ENCODE measurements at regions not wholly inside any gene's neighbourhood (a gene's known extent, or its start where the extent isn't known, plus 50 kb on each side); places are given as distances from the start of the nearest gene placed in this dataset.

- no peak overlapping the region for H3K4me3 ChIP-seq (ENCODE audit: low read depth, low read length)
- TF ChIP-seq CTCF (IDR thresholded peaks at IDR 0.05; ENCODE audit: low read depth, low read length, missing control alignments): no peak
- DNase-seq (ENCODE audit: low read depth): no peak
Measured at GRCh38 chr3:159859836-159860235, 128.8 kb upstream of the IL12A start.

- TF ChIP-seq CTCF (IDR thresholded peaks at IDR 0.05; ENCODE audit: low read depth, low read length, missing control alignments): no peak
- DNase-seq (ENCODE audit: low read depth): no peak
- H3K4me3 ChIP-seq (ENCODE audit: low read depth, low read length): no peak overlapping the region
Measured at GRCh38 chr3:159860269-159861116, 128.1 kb upstream of the IL12A start.

DNA sequence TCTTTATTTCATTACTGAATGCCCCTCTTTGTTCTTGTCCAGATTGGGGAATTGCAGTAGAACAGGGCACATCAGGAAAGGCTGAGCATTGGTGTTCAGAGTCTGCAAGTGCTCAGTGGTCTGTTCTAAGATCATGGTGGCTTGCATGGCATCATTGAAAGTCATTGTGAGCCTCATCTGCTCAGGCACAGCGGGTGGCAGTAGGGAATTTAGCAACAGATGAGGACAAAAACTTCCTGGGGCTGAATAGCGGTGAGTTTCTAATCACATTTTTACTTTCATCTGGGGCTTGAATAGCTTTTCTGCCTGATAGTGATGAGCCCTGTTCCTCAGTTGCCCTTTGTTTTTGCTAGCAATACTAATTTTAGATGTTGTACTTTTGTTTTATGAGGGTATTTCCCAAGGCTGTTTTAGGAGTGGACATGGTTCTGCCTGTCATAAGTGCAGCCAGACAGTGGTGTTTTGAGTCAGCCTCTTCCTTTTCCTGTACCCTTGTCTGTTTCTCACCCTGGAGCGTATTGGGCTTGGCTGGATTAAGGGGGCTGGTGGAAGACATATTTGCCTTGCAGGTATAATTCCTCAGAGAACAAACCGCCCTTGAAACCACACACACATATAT is 127.2 kb upstream of the IL12A start:
- DNase-seq (ENCODE audit: low read depth): peak; percentile 38
- no peak for TF ChIP-seq CTCF (IDR thresholded peaks at IDR 0.05; ENCODE audit: low read depth, low read length, missing control alignments)
- no peak overlapping the region for H3K4me3 ChIP-seq (ENCODE audit: low read depth, low read length)

DNA sequence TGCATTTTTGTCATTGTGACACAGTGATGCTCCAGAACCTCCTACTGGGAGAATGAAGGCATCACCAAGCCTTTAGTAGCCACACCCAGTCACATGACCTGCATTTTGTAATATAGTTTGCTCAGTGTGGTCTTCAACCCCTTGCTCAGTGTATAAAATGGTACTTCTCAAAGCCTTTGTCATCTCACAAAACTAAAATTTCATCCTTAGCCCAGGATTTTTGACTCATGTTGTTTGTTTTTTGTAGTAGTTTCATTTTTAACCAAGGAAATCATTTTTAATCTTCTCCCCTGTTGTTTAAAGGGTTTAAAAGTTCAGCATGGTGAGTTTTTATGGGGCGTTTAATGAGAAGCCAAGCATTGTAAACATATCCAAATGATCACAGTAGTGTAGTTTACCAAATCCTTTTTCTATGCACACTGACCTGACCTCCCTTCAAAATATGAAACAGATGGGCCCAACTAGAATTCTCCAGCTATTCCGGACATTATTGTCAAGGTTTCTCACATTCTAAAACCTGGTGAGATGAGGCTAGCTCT is 123.5 kb upstream of the IL12A start:
- no peak overlapping the region for H3K4me3 ChIP-seq (ENCODE audit: low read depth, low read length)
- TF ChIP-seq CTCF (IDR thresholded peaks at IDR 0.05; ENCODE audit: low read depth, low read length, missing control alignments): no peak
- no peak for DNase-seq (ENCODE audit: low read depth)

GRCh38 chr3:159866201-159866746 is 122.4 kb upstream of the IL12A start:
- no peak overlapping the region for H3K4me3 ChIP-seq (ENCODE audit: low read depth, low read length)
- TF ChIP-seq CTCF (IDR thresholded peaks at IDR 0.05; ENCODE audit: low read depth, low read length, missing control alignments): no peak
- no peak for DNase-seq (ENCODE audit: low read depth)

GRCh38 chr3:159867372-159867771 is 121.3 kb upstream of the IL12A start:
- TF ChIP-seq CTCF (IDR thresholded peaks at IDR 0.05; ENCODE audit: low read depth, low read length, missing control alignments): no peak

More at GRCh38 chr3:159867372-159867771, 121.3 kb upstream of the IL12A start:
- H3K4me3 ChIP-seq (ENCODE audit: low read depth, low read length): no peak overlapping the region
- DNase-seq (ENCODE audit: low read depth): no peak

Data from GM12864 (cell line).